BJ (cell line): ENCODE measurements at regions not wholly inside any gene's neighbourhood (a gene's known extent, or its start where the extent isn't known, plus 50 kb on each side); places are given as distances from the start of the nearest gene placed in this dataset.

Source experiments
- CTCF ChIA-PET: fragments of 350-600 bp; formaldehyde crosslinking; extraction: SDS; loops from one replicate; lab custom pipeline; 2021; ENCODE audit warnings: antibody characterized with exemption, inconsistent platforms; lab: Yijun Ruan, JAX
- POLR2A ChIA-PET: fragments of 300-600 bp; sonication (Branson Sonifier 250); formaldehyde crosslinking; extraction: SDS; loops from one replicate; lab custom pipeline; 2021; ENCODE audit warnings: antibody characterized with exemption; lab: Charles Lee
- DNase-seq: peaks from one replicate; pipeline ENCODE4 v3.0.0-alpha.2; 2011; ENCODE audit warnings: low read depth
- H3K27me3 ChIP-seq: 2 replicates; pipeline ENCODE4 v1.6.0; 2011; ENCODE audit warnings: low read length; ENCODE audit not compliant: control insufficient read depth, insufficient read depth
- H3K36me3 ChIP-seq: 2 replicates; pipeline ENCODE4 v1.5.1; 2011; ENCODE audit warnings: low read length; ENCODE audit not compliant: control insufficient read depth, insufficient read depth
- H3K4me3 ChIP-seq: 2 replicates; pipeline ENCODE4 v1.5.1; 2011; ENCODE audit warnings: low read depth, mild to moderate bottlenecking, control low read depth, low read length
- TF ChIP-seq, protein P1 (sequence below): IDR thresholded peaks from 2 replicates; pipeline ENCODE4 v1.5.1; 2011; ENCODE audit warnings: low read depth, mild to moderate bottlenecking, control low read depth, inconsistent platforms, low read length, moderate library complexity; ENCODE audit not compliant: insufficient read depth

DNA sequence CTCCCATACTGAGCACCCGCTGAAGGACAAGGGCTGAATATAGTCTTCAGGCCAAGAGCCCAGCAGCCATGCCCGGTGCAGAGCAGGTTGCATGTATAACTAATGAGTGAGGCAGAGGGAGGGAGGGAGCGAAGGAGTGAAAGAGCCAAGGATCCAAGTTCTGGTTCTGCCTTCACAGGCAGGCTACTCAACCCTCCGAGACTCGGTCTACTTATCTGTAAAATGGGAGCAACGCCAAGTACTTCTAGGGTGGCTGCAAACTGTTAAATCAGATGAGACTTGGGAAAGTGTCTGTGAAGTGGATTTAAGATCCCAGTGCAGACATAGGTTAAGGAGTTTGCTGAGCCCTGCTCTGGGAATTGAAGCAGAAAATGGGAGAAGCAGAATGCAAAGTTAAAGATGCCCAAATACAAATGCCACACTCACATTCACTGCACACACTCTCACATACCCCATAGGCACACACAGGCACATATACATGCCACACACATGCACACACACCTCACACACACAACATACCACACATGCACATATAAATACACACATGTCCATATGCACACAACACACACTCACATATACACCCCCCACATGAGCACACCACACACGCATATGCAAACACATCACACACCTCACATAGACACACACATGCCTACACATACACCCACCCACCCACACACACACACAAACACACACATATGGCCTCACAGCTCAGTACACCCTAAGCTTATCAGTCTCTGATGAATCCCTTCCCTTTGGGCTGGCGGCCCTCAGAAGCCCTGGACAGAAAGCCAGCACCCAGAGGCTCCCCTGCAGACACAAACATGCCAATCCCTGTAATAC lies 76.7 kb downstream of the PITPNM2 start:
- ChIA-PET CTCF (interaction anchor here (0.6 to 1.4 kb wide), 4 partner anchors 10 to 116 kb away, joined by 3 read pairs; no protein-coding TSS in a partner anchor), POLR2A (no interaction called here)
- Histone ChIP-seq H3K27me3 (peaks cover 41% of the 10 kb centered on the region), H3K4me3 (no peak overlapping the region), H3K36me3 (no peaks in the 10 kb centered on the region)
- DNase-seq: no peak
- TF ChIP-seq, protein P1, sequence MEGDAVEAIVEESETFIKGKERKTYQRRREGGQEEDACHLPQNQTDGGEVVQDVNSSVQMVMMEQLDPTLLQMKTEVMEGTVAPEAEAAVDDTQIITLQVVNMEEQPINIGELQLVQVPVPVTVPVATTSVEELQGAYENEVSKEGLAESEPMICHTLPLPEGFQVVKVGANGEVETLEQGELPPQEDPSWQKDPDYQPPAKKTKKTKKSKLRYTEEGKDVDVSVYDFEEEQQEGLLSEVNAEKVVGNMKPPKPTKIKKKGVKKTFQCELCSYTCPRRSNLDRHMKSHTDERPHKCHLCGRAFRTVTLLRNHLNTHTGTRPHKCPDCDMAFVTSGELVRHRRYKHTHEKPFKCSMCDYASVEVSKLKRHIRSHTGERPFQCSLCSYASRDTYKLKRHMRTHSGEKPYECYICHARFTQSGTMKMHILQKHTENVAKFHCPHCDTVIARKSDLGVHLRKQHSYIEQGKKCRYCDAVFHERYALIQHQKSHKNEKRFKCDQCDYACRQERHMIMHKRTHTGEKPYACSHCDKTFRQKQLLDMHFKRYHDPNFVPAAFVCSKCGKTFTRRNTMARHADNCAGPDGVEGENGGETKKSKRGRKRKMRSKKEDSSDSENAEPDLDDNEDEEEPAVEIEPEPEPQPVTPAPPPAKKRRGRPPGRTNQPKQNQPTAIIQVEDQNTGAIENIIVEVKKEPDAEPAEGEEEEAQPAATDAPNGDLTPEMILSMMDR: no peak

DNA sequence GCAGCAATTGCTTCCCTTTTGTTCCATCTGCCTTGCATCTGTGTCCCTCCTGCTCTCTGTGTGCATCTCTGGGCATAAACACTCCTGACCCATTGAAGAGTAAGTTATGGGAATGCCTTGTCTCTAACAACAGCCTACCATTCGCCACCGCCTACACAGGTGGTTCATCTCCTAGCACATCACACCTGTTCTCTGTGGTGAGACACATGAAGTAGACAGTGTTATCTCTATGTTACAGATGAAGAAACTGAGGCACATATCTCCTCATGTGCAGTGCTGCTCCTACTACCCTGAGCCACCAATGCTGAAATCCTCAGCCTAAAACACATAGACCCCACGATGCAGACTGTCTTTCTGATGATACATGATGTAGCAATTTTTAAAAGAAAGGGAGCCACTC lies 77.6 kb downstream of the PITPNM2 start:
- no peak overlapping the region for H3K4me3 ChIP-seq
- TF ChIP-seq, protein P1: no peak
- CTCF ChIA-PET: interaction anchor here (1.4 to 1.7 kb wide), 2 partner anchors 10 to 30 kb away, joined by 3 to 7 read pairs; no protein-coding TSS in a partner anchor
- H3K27me3 ChIP-seq: peaks cover 35% of the 10 kb centered on the region
- DNase-seq: no peak
- POLR2A ChIA-PET: no interaction called here
- no peaks in the 10 kb centered on the region for H3K36me3 ChIP-seq

DNA sequence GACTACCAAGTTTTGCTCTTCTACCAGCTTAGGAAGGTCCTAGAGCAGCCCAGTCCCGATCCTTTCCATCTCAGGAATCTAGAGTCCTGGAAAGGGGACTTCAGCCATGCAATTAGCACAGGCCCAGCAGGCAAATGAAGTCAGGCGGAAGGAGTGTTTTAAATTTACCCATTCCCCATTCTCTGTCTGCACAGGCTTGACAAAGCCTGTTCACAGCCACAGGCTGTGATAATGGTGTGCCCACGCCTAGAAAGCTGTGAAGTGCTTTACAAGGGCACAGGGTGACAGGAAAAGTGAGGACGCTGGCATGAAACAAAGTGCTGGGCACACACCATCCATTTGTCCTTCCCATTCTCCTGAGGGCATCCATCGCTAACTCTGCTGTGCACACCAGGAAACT lies 79.0 kb downstream of the PITPNM2 start:
- CTCF ChIA-PET: interaction anchor here (1.7 kb wide), 1 partner anchor 9 kb away, joined by 7 read pairs; no protein-coding TSS in a partner anchor
- POLR2A ChIA-PET: no interaction called here
- no peak for DNase-seq
- Histone ChIP-seq H3K36me3 (no peaks in the 10 kb centered on the region), H3K4me3 (no peak overlapping the region), H3K27me3 (peaks cover 32% of the 10 kb centered on the region)
- TF ChIP-seq, protein P1: no peak

DNA sequence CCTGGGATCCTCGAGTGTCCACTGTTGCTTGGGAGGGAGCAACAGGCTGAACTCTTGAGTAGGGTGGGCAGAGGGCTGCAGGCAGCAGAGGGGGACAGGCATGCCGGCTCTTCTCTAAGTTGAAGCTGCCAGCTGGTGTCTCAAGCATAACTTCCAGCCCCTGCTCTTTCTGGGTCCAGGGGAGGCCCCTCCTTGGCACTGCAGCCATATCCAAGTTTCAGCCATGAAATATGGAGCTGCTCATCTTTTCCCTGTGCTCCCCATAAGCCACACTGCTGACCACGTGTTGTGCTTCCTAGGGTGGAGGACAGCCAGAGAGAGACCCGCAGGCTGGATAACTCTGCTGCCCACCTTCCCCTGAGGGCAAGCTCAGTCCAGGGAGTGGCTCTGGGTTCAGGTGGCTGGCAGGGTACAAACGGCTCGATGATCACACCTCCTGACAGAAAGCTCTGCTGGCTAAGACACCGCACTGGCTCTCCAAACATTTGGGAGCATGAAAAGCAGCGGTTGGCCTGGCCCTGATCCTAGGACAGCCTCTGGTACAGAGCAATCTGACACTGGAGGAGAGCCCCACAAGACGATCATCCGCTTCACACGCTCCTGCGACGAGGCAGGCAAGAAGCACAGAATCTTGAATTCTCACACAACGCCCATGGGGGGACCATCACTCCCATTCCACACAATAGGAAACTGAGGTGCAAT lies 79.6 kb downstream of the PITPNM2 start:
- TF ChIP-seq, protein P1: no peak

More for the DNA sequence above, 79.6 kb downstream of the PITPNM2 start:
- H3K27me3 ChIP-seq: peaks cover 32% of the 10 kb centered on the region
- no peak overlapping the region for H3K4me3 ChIP-seq
- H3K36me3 ChIP-seq: no peaks in the 10 kb centered on the region
- CTCF ChIA-PET: interaction anchor here (1.0 to 1.5 kb wide), 3 partner anchors 9 to 28 kb away, joined by 3 to 4 read pairs (median 4); no protein-coding TSS in a partner anchor
- no peak for DNase-seq
- POLR2A ChIA-PET: interaction anchor here (0.6 kb wide), 1 partner anchor 162 kb away, joined by 5 read pairs; the partner anchor contains the start of gene MPHOSPH9
